H1 (cell line): ENCODE measurements at regions not wholly inside any gene's neighbourhood (a gene's known extent, or its start where the extent isn't known, plus 50 kb on each side); places are given as distances from the start of the nearest gene placed in this dataset.

Experiments
- CTCF ChIA-PET: fragments of 300-600 bp; sonication (Branson Sonifier 250); formaldehyde crosslinking; loops from one replicate; lab custom pipeline; 2021; ENCODE audit not compliant: partially characterized antibody; lab: Charles Lee
- POLR2A ChIA-PET: fragments of 300-600 bp; sonication (Branson Sonifier 250); formaldehyde crosslinking; loops from one replicate; lab custom pipeline; 2021; ENCODE audit warnings: inconsistent platforms; ENCODE audit not compliant: partially characterized antibody; lab: Charles Lee
- DNase-seq, 2 experiments: peaks; one replicate each; pipeline versions ENCODE4 v3.0.0 to v3.0.0-alpha.2; 2010 to 2022; ENCODE audit warnings: low spot score in 2 of 2, low read depth in 1 of 2, mixed read lengths in 1 of 2
- FAIRE-seq: peaks from 2 replicates; lab custom pipeline; 2011; peaks lifted over from hg19 to GRCh38; lab: Jason Lieb, UNC
- H2AFZ ChIP-seq: 2 replicates; pipeline ENCODE4 v1.8.1; 2012; ENCODE audit warnings: low read length, inconsistent platforms
- H2AK5ac ChIP-seq: 2 replicates; pipeline ENCODE4 v1.6.1; 2013; ENCODE audit warnings: low read depth, low read length
- H2BK120ac ChIP-seq: replicated peaks from 2 replicates; pipeline ENCODE3; 2013; ENCODE audit warnings: low read depth, low read length, inconsistent platforms
- H2BK12ac ChIP-seq: 2 replicates; pipeline ENCODE4 v1.6.1; 2013; ENCODE audit warnings: low read depth, low read length
- H2BK15ac ChIP-seq: 2 replicates; pipeline ENCODE4 v1.6.1; 2013; ENCODE audit warnings: low read length
- H2BK20ac ChIP-seq: 2 replicates; pipeline ENCODE4 v1.6.1; 2013; ENCODE audit warnings: low read length
- H2BK5ac ChIP-seq: 2 replicates; pipeline ENCODE4 v1.6.1; 2013; ENCODE audit warnings: low read depth, low read length
- H3K14ac ChIP-seq: 2 replicates; pipeline ENCODE4 v1.6.1; 2013; ENCODE audit warnings: inconsistent platforms; ENCODE audit not compliant: insufficient read length
- H3K18ac ChIP-seq: 2 replicates; pipeline ENCODE4 v1.6.1; 2013; ENCODE audit warnings: low read length; ENCODE audit errors: extremely low read depth
- H3K23ac ChIP-seq: 2 replicates; pipeline ENCODE4 v1.6.1; 2013; ENCODE audit warnings: inconsistent platforms; ENCODE audit not compliant: insufficient read length
- H3K23me2 ChIP-seq: 2 replicates; pipeline ENCODE4 v1.6.1; 2013; ENCODE audit warnings: low read depth, low read length
- H3K27ac ChIP-seq: 2 replicates; pipeline ENCODE4 v1.6.1; 2011; ENCODE audit warnings: low read depth, low read length, inconsistent platforms
- H3K27me3 ChIP-seq, 4 experiments: replicated peaks in 1 of 4; 1 replicate in 1 of 4; 2 replicates in 3 of 4; pipeline versions ENCODE4 v1.6.1 to v1.8.1; 2011 to 2013; ENCODE audit warnings: low read length in 3 of 4, mild to moderate bottlenecking in 3 of 4, inconsistent platforms in 2 of 4, mixed read lengths in 2 of 4, moderate library complexity in 1 of 4; ENCODE audit not compliant: control insufficient read depth in 3 of 4, insufficient read depth in 3 of 4; ENCODE audit errors: extremely low read depth in 1 of 4
- H3K36me3 ChIP-seq, 4 experiments: 2 replicates each; pipeline versions ENCODE4 v1.6.1 to v1.8.1; 2011 to 2013; ENCODE audit warnings: mild to moderate bottlenecking in 4 of 4, low read length in 3 of 4, moderate library complexity in 2 of 4, control low read depth in 1 of 4, inconsistent platforms in 1 of 4; ENCODE audit not compliant: insufficient read depth in 4 of 4, control insufficient read depth in 2 of 4
- H3K4ac ChIP-seq: replicated peaks from 2 replicates; pipeline ENCODE3; 2013; ENCODE audit warnings: low read length, low read depth, mixed read lengths, inconsistent platforms; ENCODE audit not compliant: insufficient read length
- H3K4me1 ChIP-seq, 4 experiments: replicated peaks in 1 of 4; 1 replicate in 1 of 4; 2 replicates in 3 of 4; pipeline versions ENCODE4 v1.6.1 to v1.8.1; 2011 to 2013; ENCODE audit warnings: low read length in 3 of 4, inconsistent platforms in 2 of 4, mixed read lengths in 1 of 4; ENCODE audit not compliant: insufficient read depth in 4 of 4, control insufficient read depth in 3 of 4
- H3K4me2 ChIP-seq, 2 experiments: 2 replicates each; pipeline versions ENCODE4 v1.6.1 to v1.8.1; 2011 to 2013; ENCODE audit warnings: low read depth in 2 of 2, low read length in 2 of 2, control low read depth in 1 of 2, inconsistent platforms in 1 of 2, mild to moderate bottlenecking in 1 of 2; ENCODE audit not compliant: insufficient read depth in 1 of 2
- H3K4me3 ChIP-seq, 4 experiments: fragments of 200-600, 300-600 bp in 1 of 4; sonication (generic), shearing (Covaris generic), sonication (Bioruptor Twin) in 1 of 4; 2 replicates each; pipeline versions ENCODE4 v1.5.1 to v1.8.1; 2011 to 2016; ENCODE audit warnings: low read length in 4 of 4, low read depth in 3 of 4, control low read depth in 2 of 4, inconsistent platforms in 2 of 4, mild to moderate bottlenecking in 2 of 4, mixed read lengths in 1 of 4, moderate library complexity in 1 of 4; ENCODE audit not compliant: insufficient read depth in 2 of 4; ENCODE audit errors: extremely low read depth in 1 of 4
- H3K56ac ChIP-seq: replicated peaks from 2 replicates; pipeline ENCODE3; 2013; ENCODE audit warnings: low read depth, mild to moderate bottlenecking, mixed read lengths, low read length, inconsistent platforms; ENCODE audit not compliant: insufficient read length
- H3K79me1 ChIP-seq: 2 replicates; pipeline ENCODE4 v1.6.1; 2013; ENCODE audit warnings: low read depth, low read length, control low read depth
- H3K79me2 ChIP-seq, 2 experiments: 2 replicates each; pipeline versions ENCODE4 v1.6.1 to v1.8.1; 2012 to 2013; ENCODE audit warnings: low read length in 2 of 2, mild to moderate bottlenecking in 2 of 2, inconsistent platforms in 1 of 2; ENCODE audit not compliant: insufficient read depth in 2 of 2, control insufficient read depth in 1 of 2
- H3K9ac ChIP-seq, 4 experiments: replicated peaks in 1 of 4; 1 replicate in 1 of 4; 2 replicates in 3 of 4; pipeline versions ENCODE4 v1.6.1 to v1.8.1; 2011 to 2013; ENCODE audit warnings: low read depth in 3 of 4, low read length in 3 of 4, control low read depth in 2 of 4, mild to moderate bottlenecking in 2 of 4, moderate library complexity in 2 of 4, inconsistent platforms in 1 of 4; ENCODE audit errors: extremely low read depth in 1 of 4
- H3K9me3 ChIP-seq, 2 experiments: 2 replicates each; pipeline versions ENCODE4 v1.6.1 to v1.8.1; 2012 to 2013; ENCODE audit warnings: mild to moderate bottlenecking in 2 of 2, moderate library complexity in 2 of 2, control low read depth in 1 of 2, inconsistent platforms in 1 of 2, low read depth in 1 of 2, low read length in 1 of 2, mixed read lengths in 1 of 2; ENCODE audit not compliant: insufficient read depth in 2 of 2
- H4K20me1 ChIP-seq, 2 experiments: replicated peaks in 1 of 2; 2 replicates each; pipeline versions ENCODE3 to v1.8.1; 2011 to 2013; ENCODE audit warnings: inconsistent platforms in 2 of 2, low read length in 2 of 2, mild to moderate bottlenecking in 1 of 2; ENCODE audit not compliant: insufficient read depth in 2 of 2, control insufficient read depth in 1 of 2
- H4K5ac ChIP-seq: 2 replicates; pipeline ENCODE4 v1.6.1; 2013; ENCODE audit warnings: low read length, low read depth, mixed read lengths, inconsistent platforms; ENCODE audit not compliant: insufficient read length
- H4K8ac ChIP-seq: 2 replicates; pipeline ENCODE4 v1.8.0; 2013; ENCODE audit warnings: mild to moderate bottlenecking, moderate library complexity, low read length, inconsistent platforms; ENCODE audit not compliant: insufficient read depth; ENCODE audit errors: extremely low read depth
- H4K91ac ChIP-seq: replicated peaks from 2 replicates; pipeline ENCODE3; 2013; ENCODE audit warnings: low read length, mixed read lengths, inconsistent platforms; ENCODE audit not compliant: insufficient read length
- SRF ChIP-seq: IDR thresholded peaks from 2 replicates; pipeline ENCODE4 v1.6.1; 2011; ENCODE audit warnings: mild to moderate bottlenecking, low read depth, low read length, moderate library complexity

DNA sequence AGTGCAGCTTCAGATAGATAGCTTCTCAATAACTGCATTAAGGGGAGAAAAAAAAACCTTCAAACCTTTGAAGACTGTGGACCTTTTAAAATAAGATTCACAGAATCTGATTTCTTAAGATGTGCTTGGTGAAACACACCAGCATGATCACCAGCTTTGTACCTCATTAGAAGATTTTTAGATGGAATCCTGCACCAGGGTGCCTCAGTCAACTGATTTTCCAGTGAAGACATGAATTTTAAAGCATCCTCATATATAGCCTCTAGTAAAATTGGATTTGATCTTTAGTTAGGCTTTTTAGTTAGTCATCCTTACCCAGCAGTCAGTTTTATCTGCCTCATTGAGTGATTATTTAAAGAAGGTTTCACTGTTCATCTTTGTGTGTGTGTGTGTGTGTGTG is 208.6 kb upstream of the DEPDC1 start:
- H3K27me3 ChIP-seq = peaks cover 0 to 1% (median 0%) of the 10 kb centered on the region in 4 experiments; a peak in 1 of 7 replicates
- no peaks in the 10 kb centered on the region for H3K79me2 ChIP-seq
- no peak for TF ChIP-seq SRF
- H3K14ac ChIP-seq = no peak overlapping the region
- H4K20me1 ChIP-seq = no peaks in the 10 kb centered on the region
- no peaks in the 10 kb centered on the region for H3K4me1 ChIP-seq
- H2AFZ ChIP-seq = no peak overlapping the region
- no peak overlapping the region for H4K91ac ChIP-seq
- H4K8ac ChIP-seq = no peak overlapping the region
- ChIA-PET POLR2A (no interaction called here), CTCF (interaction anchor here (0.7 kb wide), 1 partner anchor 649 kb away, joined by 3 read pairs; no protein-coding TSS in a partner anchor)
- peaks cover 7 to 15% of the 10 kb centered on the region in 2 experiments; a peak in 3 of 4 replicates for H3K9me3 ChIP-seq
- no peaks in the 10 kb centered on the region for H3K79me1 ChIP-seq
- no peak overlapping the region for H2BK5ac ChIP-seq
- no peak overlapping the region for H3K18ac ChIP-seq
- no peak for DNase-seq
- FAIRE-seq = no peak
- no peak overlapping the region for H2BK120ac ChIP-seq
- no peak overlapping the region for H3K27ac ChIP-seq
- no peak overlapping the region for H2BK20ac ChIP-seq
- H3K23me2 ChIP-seq = no peaks in the 10 kb centered on the region; the same call in 1 of the 2 replicates
- H2BK15ac ChIP-seq = no peak overlapping the region
- no peak overlapping the region for H2AK5ac ChIP-seq
- no peaks in the 10 kb centered on the region for H3K36me3 ChIP-seq
- H3K9ac ChIP-seq = no peak overlapping the region
- H3K4me2 ChIP-seq = no peak overlapping the region
- H3K4me3 ChIP-seq = no peak overlapping the region
- no peak overlapping the region for H4K5ac ChIP-seq
- H2BK12ac ChIP-seq = no peak overlapping the region
- no peak overlapping the region for H3K56ac ChIP-seq
- H3K23ac ChIP-seq = no peak overlapping the region
- H3K4ac ChIP-seq = no peak overlapping the region
